ENCODE measurements at regions not wholly inside any gene's neighbourhood (a gene's known extent, or its start where the extent isn't known, plus 50 kb on each side); places are given as distances from the start of the nearest gene placed in this dataset.
A peak's percentile ranks its signal among the peaks of the same experiment; 100 is the strongest.

DNA sequence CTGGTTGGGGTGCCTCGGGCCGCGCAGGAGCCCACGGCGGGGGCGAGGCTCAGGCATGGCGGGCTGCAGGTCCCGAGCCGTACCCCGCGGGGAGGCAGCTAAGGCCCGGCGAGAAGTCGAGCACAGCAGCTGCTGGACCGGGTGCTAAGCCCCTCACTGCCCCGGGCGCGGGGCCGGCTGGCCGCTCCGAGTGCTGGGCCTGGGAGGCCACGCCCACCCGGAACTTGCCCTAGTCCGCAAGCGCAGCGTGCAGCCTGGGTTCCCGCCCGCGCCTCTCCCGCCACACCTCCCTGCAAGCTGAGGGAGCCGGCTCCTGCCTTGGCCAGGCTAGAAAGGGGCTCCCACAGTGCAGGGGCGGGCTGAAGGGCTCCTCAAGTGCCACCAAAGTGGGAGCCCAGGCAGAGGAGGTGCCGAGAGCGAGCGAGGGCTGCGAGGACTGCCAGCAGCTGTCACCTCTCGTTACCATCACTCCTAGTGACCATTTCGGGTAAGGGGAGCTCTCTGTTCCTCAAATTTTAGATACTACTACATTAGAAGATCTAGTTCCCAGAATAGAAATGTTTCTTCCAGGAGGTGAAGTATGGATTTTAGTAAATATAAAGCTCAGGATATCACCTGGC lies 417.0 kb upstream of the AGTR1 start:
- CTCF ChIA-PET (ENCODE audit: partially characterized antibody) = no interaction called here

DNA sequence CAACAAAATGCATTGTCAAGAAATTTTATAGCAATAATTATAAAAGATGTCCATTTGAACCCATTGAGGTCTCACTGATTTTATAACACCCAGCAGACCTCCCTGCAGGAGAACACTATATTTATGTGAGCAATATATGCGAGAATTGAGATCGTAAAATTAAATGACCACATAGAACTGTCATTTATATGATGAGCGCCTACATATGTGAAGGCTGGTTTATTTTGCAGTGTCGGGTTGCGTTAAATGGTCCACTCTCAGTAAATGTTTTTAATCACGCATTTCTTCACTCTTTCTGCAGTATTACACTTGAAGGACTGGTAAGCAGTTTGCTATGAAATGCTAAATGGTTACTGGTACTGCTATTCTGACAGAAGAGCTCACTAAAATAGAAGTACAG lies 408.5 kb upstream of the AGTR1 start:
- CTCF ChIA-PET (ENCODE audit: partially characterized antibody) = no interaction called here
- intact Hi-C loops (cut with micrococcal nuclease) = no loop called here
- no peaks in the 10 kb centered on the region for H3K27me3 Mint-ChIP-seq

More for the DNA sequence above, 417.0 kb upstream of the AGTR1 start:
- Mint-ChIP-seq H3K4me3 (no peak overlapping the region), H3K27ac (no peak overlapping the region), H3K36me3 (no peaks in the 10 kb centered on the region), H3K4me1 (no peaks in the 10 kb centered on the region), H3K27me3 (no peaks in the 10 kb centered on the region), H3K9me3 (peaks cover 0 to 9% (median 2%) of the 10 kb centered on the region in 8 donors)
- H3K36me3 ChIP-seq (ENCODE audit: insufficient read depth, low read length) = no peaks in the 10 kb centered on the region
- peaks cover 0 to 4% of the 10 kb centered on the region in 2 donors for H3K9me3 ChIP-seq (ENCODE audit: control insufficient read depth in 1 of 2, low read length in 2 of 2)
- H3K27me3 ChIP-seq (ENCODE audit: insufficient read depth, low read length) = no peaks in the 10 kb centered on the region
- intact Hi-C loops (cut with micrococcal nuclease) = no loop called here
- DNase-seq = no peak
- no peak overlapping the region for H3K4me3 ChIP-seq (ENCODE audit: low read length in 2 of 2)
- no peaks in the 10 kb centered on the region for H3K4me1 ChIP-seq (ENCODE audit: insufficient read depth, low read length)
- no peak overlapping the region for H3K27ac ChIP-seq (ENCODE audit: low read depth, low read length)
- POLR2A ChIA-PET (ENCODE audit: partially characterized antibody) = no interaction called here

DNA sequence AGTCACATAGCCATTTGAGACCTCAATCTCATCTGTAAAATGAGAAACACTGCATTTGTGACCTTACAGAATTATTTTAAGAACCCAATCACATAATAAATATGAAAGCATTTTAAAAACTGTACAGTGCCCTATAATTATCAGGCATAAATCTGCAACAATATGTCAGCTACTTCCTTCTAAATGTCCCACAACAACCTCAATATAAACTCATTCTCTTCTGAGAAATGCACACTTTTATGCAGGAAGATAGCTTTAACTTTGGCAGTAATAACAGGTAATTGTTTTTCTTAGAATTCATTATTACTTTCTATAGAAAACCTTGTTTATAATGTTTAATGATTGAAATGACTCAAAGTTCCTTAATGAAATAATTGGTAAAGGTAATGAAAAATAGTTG lies 400.7 kb upstream of the AGTR1 start:
- no peak overlapping the region for H3K27ac ChIP-seq (ENCODE audit: low read depth, low read length)
- Mint-ChIP-seq H3K36me3 (no peaks in the 10 kb centered on the region), H3K4me1 (peaks cover 0 to 7% (median 5%) of the 10 kb centered on the region in 4 donors), H3K27ac (no peak overlapping the region), H3K9me3 (peaks cover 0 to 10% (median 0%) of the 10 kb centered on the region in 8 donors), H3K4me3 (no peak overlapping the region), H3K27me3 (no peaks in the 10 kb centered on the region)
- no peaks in the 10 kb centered on the region for H3K36me3 ChIP-seq (ENCODE audit: insufficient read depth, low read length)
- CTCF ChIA-PET (ENCODE audit: partially characterized antibody) = no interaction called here
- DNase-seq = no peak
- peaks cover 4% of the 10 kb centered on the region for H3K4me1 ChIP-seq (ENCODE audit: insufficient read depth, low read length)
- H3K27me3 ChIP-seq (ENCODE audit: insufficient read depth, low read length) = no peaks in the 10 kb centered on the region
- POLR2A ChIA-PET (ENCODE audit: partially characterized antibody) = no interaction called here
- no peaks in the 10 kb centered on the region for H3K9me3 ChIP-seq (ENCODE audit: control insufficient read depth in 1 of 2, low read length in 2 of 2)
- no peak overlapping the region for H3K4me3 ChIP-seq (ENCODE audit: low read length in 2 of 2)
- intact Hi-C loops (cut with micrococcal nuclease) = no loop called here

More for the DNA sequence above, 408.5 kb upstream of the AGTR1 start:
- Histone ChIP-seq H3K27ac (ENCODE audit: low read depth, low read length) (no peak overlapping the region), H3K4me3 (ENCODE audit: low read length in 2 of 2) (no peak overlapping the region), H3K9me3 (ENCODE audit: control insufficient read depth in 1 of 2, low read length in 2 of 2) (no peaks in the 10 kb centered on the region), H3K36me3 (ENCODE audit: insufficient read depth, low read length) (no peaks in the 10 kb centered on the region), H3K4me1 (ENCODE audit: insufficient read depth, low read length) (no peaks in the 10 kb centered on the region), H3K27me3 (ENCODE audit: insufficient read depth, low read length) (no peaks in the 10 kb centered on the region)
- peaks cover 0 to 6% (median 0%) of the 10 kb centered on the region in 8 donors for H3K9me3 Mint-ChIP-seq
- H3K4me1 Mint-ChIP-seq = no peaks in the 10 kb centered on the region
- H3K27ac Mint-ChIP-seq = no peak overlapping the region
- DNase-seq = no peak
- no peaks in the 10 kb centered on the region for H3K36me3 Mint-ChIP-seq
- POLR2A ChIA-PET (ENCODE audit: partially characterized antibody) = no interaction called here
- H3K4me3 Mint-ChIP-seq = no peak overlapping the region

DNA sequence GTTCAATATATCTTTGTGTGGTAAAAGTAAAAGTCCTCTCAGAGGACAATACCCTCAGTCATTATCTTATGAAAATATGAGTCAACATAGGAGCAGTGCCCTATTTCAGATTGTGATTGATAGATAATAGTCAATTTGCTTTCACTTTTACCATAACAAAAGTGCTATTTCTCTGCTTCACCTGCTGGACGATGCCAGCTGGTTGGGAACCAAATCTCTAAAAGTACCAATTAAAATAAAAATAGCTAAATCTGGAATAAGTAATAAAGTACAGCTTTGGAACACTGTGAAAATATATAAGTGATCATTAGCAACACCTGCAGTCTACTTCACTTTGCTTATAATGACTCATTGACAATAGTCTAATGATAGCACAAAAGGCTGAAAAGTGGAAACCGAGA lies 390.3 kb upstream of the AGTR1 start:
- ChIA-PET CTCF (ENCODE audit: partially characterized antibody) (no interaction called here), POLR2A (ENCODE audit: partially characterized antibody) (no interaction called here)
- Histone ChIP-seq H3K4me1 (ENCODE audit: insufficient read depth, low read length) (no peaks in the 10 kb centered on the region), H3K9me3 (ENCODE audit: control insufficient read depth in 1 of 2, low read length in 2 of 2) (no peaks in the 10 kb centered on the region), H3K4me3 (ENCODE audit: low read length in 2 of 2) (no peak overlapping the region), H3K27ac (ENCODE audit: low read depth, low read length) (no peak overlapping the region), H3K27me3 (ENCODE audit: insufficient read depth, low read length) (no peaks in the 10 kb centered on the region), H3K36me3 (ENCODE audit: insufficient read depth, low read length) (no peaks in the 10 kb centered on the region)
- no peaks in the 10 kb centered on the region for H3K27me3 Mint-ChIP-seq
- no peak overlapping the region for H3K27ac Mint-ChIP-seq
- intact Hi-C loops (cut with micrococcal nuclease) = no loop called here
- no peaks in the 10 kb centered on the region for H3K36me3 Mint-ChIP-seq
- peaks cover 0 to 2% (median 0%) of the 10 kb centered on the region in 8 donors for H3K9me3 Mint-ChIP-seq
- H3K4me1 Mint-ChIP-seq = no peaks in the 10 kb centered on the region
- DNase-seq = no peak
- no peak overlapping the region for H3K4me3 Mint-ChIP-seq

DNA sequence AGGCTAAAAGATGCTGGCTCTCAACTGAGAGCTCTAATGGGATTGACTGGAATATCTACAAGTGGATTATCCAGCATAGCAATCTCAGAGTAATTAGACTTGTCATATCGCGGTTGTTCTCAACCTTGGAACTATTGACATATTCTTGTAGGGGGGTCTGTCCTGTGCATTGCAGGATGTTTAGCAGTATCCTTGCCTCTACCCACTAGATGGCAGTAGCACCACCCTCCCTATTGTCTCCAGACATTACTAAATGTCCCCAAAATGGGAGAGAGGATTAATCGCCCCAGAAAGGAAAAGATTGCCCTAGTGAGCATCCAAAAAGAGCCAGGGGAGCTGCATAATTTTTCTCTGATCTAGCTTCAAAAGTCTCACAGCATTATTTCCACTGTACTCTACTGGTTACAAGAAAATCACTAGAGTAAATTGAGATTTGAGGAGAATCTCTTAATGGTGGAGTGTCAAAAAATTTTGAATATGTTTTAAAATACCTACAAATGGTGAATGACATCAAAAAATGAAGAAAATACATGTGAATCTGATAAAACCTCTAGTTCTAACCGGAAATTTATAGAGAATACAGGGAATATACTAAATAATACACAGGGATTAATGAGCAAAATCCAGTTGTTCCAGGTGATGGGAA lies 388.2 kb upstream of the AGTR1 start:
- Mint-ChIP-seq H3K36me3 (no peaks in the 10 kb centered on the region), H3K27ac (no peak overlapping the region), H3K4me3 (no peak overlapping the region), H3K27me3 (no peaks in the 10 kb centered on the region), H3K4me1 (no peaks in the 10 kb centered on the region), H3K9me3 (no peaks in the 10 kb centered on the region)
- ChIA-PET POLR2A (ENCODE audit: partially characterized antibody) (no interaction called here), CTCF (ENCODE audit: partially characterized antibody) (no interaction called here)
- H3K36me3 ChIP-seq (ENCODE audit: insufficient read depth, low read length) = no peaks in the 10 kb centered on the region
- no peak for DNase-seq
- H3K4me3 ChIP-seq (ENCODE audit: low read length in 2 of 2) = no peak overlapping the region
- intact Hi-C loops (cut with micrococcal nuclease) = no loop called here
- H3K27me3 ChIP-seq (ENCODE audit: insufficient read depth, low read length) = no peaks in the 10 kb centered on the region
- H3K9me3 ChIP-seq (ENCODE audit: control insufficient read depth in 1 of 2, low read length in 2 of 2) = no peaks in the 10 kb centered on the region
- no peak overlapping the region for H3K27ac ChIP-seq (ENCODE audit: low read depth, low read length)
- H3K4me1 ChIP-seq (ENCODE audit: insufficient read depth, low read length) = no peaks in the 10 kb centered on the region

DNA sequence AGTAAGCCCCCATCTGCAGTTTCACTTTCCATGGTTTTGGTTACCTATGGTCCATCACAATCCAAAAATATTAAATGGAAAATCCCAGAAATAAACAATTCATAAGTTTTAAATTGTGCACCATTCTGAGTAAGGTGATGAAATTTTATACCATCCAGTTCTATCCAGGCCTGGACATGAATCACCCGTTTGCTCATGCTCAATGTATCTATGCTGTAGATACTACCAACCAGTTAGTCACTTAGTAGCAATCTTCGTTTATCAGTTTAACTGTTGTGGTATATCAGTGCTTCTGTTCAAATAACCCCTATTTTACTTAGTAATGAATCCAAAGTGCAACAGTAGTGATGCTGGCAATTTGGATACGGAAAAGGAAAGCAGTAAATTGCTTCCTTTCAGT lies 381.9 kb upstream of the AGTR1 start:
- H3K4me1 ChIP-seq (ENCODE audit: insufficient read depth, low read length) = no peaks in the 10 kb centered on the region
- H3K4me3 ChIP-seq (ENCODE audit: low read length in 2 of 2) = no peak overlapping the region
- CTCF ChIA-PET (ENCODE audit: partially characterized antibody) = no interaction called here
- no peak overlapping the region for H3K4me3 Mint-ChIP-seq
- H3K36me3 ChIP-seq (ENCODE audit: insufficient read depth, low read length) = no peaks in the 10 kb centered on the region
- DNase-seq = no peak
- H3K27me3 ChIP-seq (ENCODE audit: insufficient read depth, low read length) = no peaks in the 10 kb centered on the region
- H3K36me3 Mint-ChIP-seq = no peaks in the 10 kb centered on the region
- H3K9me3 ChIP-seq (ENCODE audit: control insufficient read depth in 1 of 2, low read length in 2 of 2) = no peaks in the 10 kb centered on the region
- H3K9me3 Mint-ChIP-seq = peaks cover 0 to 2% (median 0%) of the 10 kb centered on the region in 8 donors
- POLR2A ChIA-PET (ENCODE audit: partially characterized antibody) = no interaction called here
- peak overlapping the region in 1 of 7 donors; percentile 22 for H3K27ac Mint-ChIP-seq
- H3K27ac ChIP-seq (ENCODE audit: low read depth, low read length) = no peak overlapping the region
- peaks cover 0 to 3% (median 2%) of the 10 kb centered on the region in 4 donors for H3K4me1 Mint-ChIP-seq
- intact Hi-C loops (cut with micrococcal nuclease) = no loop called here
- no peaks in the 10 kb centered on the region for H3K27me3 Mint-ChIP-seq

DNA sequence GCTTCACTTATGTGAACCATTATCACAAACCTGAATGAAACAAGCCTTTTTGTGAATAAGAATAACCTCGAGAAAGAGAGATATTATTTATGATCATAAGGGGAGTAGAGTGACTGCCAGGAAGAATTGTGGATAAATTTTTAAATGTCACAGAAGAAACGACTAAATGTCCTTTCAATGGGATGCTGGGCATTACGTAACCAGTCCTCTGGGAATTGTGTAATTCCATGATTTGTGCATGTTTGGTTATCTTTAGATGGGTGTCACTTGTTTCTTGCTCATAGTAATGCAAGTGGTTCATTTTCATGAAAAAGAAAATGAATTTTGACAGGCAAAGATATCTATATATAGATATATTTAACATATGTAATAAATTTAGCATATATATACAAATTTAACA lies 379.5 kb upstream of the AGTR1 start:
- no peak overlapping the region for H3K4me3 Mint-ChIP-seq
- intact Hi-C loops (cut with micrococcal nuclease) = no loop called here
- H3K4me1 ChIP-seq (ENCODE audit: insufficient read depth, low read length) = no peaks in the 10 kb centered on the region
- no peaks in the 10 kb centered on the region for H3K36me3 Mint-ChIP-seq
- no peak overlapping the region for H3K4me3 ChIP-seq (ENCODE audit: low read length in 2 of 2)
- no peaks in the 10 kb centered on the region for H3K9me3 ChIP-seq (ENCODE audit: control insufficient read depth in 1 of 2, low read length in 2 of 2)
- H3K36me3 ChIP-seq (ENCODE audit: insufficient read depth, low read length) = no peaks in the 10 kb centered on the region
- CTCF ChIA-PET (ENCODE audit: partially characterized antibody) = no interaction called here
- no peak overlapping the region for H3K27ac ChIP-seq (ENCODE audit: low read depth, low read length)
- no peaks in the 10 kb centered on the region for H3K27me3 ChIP-seq (ENCODE audit: insufficient read depth, low read length)
- peaks cover 0 to 3% (median 2%) of the 10 kb centered on the region in 4 donors for H3K4me1 Mint-ChIP-seq
- H3K27ac Mint-ChIP-seq = no peak overlapping the region
- H3K9me3 Mint-ChIP-seq = peaks cover 0 to 5% (median 1%) of the 10 kb centered on the region in 8 donors
- DNase-seq = no peak
- POLR2A ChIA-PET (ENCODE audit: partially characterized antibody) = no interaction called here
- H3K27me3 Mint-ChIP-seq = no peaks in the 10 kb centered on the region
